ENCODE measurements at regions not wholly inside any gene's neighbourhood (a gene's known extent, or its start where the extent isn't known, plus 50 kb on each side); places are given as distances from the start of the nearest gene placed in this dataset.

- Mint-ChIP-seq H3K4me1 (ENCODE audit: low read depth) (no peaks in the 10 kb centered on the region), H3K27ac (no peak overlapping the region), H3K4me3 (no peak overlapping the region), H3K9me3 (ENCODE audit: insufficient read depth) (no peaks in the 10 kb centered on the region), H3K27me3 (ENCODE audit: low read depth) (no peaks in the 10 kb centered on the region), H3K36me3 (ENCODE audit: low read depth) (no peaks in the 10 kb centered on the region)
- ATAC-seq (no peak), DNase-seq (no peak)
- ChIA-PET POLR2A (no interaction called here), CTCF (no interaction called here)
Measured at GRCh38 chr6:22078802-22079545, 217.9 kb downstream of the PRL start.

- ChIA-PET POLR2A (interaction anchor here (0.7 kb wide), 1 partner anchor 67 kb away, joined by 3 read pairs; no protein-coding TSS in a partner anchor), CTCF (no interaction called here)
- Mint-ChIP-seq H3K36me3 (ENCODE audit: low read depth) (no peaks in the 10 kb centered on the region), H3K9me3 (ENCODE audit: insufficient read depth) (no peaks in the 10 kb centered on the region), H3K27ac (no peak overlapping the region), H3K27me3 (ENCODE audit: low read depth) (no peaks in the 10 kb centered on the region), H3K4me3 (no peak overlapping the region), H3K4me1 (ENCODE audit: low read depth) (no peaks in the 10 kb centered on the region)
- no peak for ATAC-seq
- no peak for DNase-seq
Measured at GRCh38 chr6:22079783-22080182, 217.1 kb downstream of the PRL start.

- no peaks in the 10 kb centered on the region for H3K36me3 Mint-ChIP-seq (ENCODE audit: low read depth)
- POLR2A ChIA-PET, result no interaction called here
Measured at GRCh38 chr6:22081709-22082108, 215.1 kb downstream of the PRL start.

GRCh38 chr6:22082218-22082617, 214.6 kb downstream of the PRL start:
- no peaks in the 10 kb centered on the region for H3K36me3 Mint-ChIP-seq (ENCODE audit: low read depth)
- ChIA-PET CTCF (no interaction called here), POLR2A (no interaction called here)
- DNase-seq, result no peak
- H3K27me3 Mint-ChIP-seq (ENCODE audit: low read depth), result no peaks in the 10 kb centered on the region
- no peak for ATAC-seq
- H3K4me3 Mint-ChIP-seq, result no peak overlapping the region
- H3K4me1 Mint-ChIP-seq (ENCODE audit: low read depth), result no peaks in the 10 kb centered on the region
- H3K27ac Mint-ChIP-seq, result no peak overlapping the region
- no peaks in the 10 kb centered on the region for H3K9me3 Mint-ChIP-seq (ENCODE audit: insufficient read depth)

More at GRCh38 chr6:22081709-22082108, 215.1 kb downstream of the PRL start:
- CTCF ChIA-PET, result no interaction called here
- no peak overlapping the region for H3K4me3 Mint-ChIP-seq
- no peaks in the 10 kb centered on the region for H3K27me3 Mint-ChIP-seq (ENCODE audit: low read depth)
- no peak for ATAC-seq
- DNase-seq, result no peak
- H3K4me1 Mint-ChIP-seq (ENCODE audit: low read depth), result no peaks in the 10 kb centered on the region
- H3K27ac Mint-ChIP-seq, result no peak overlapping the region
- no peaks in the 10 kb centered on the region for H3K9me3 Mint-ChIP-seq (ENCODE audit: insufficient read depth)

GRCh38 chr6:22083119-22083518, 213.7 kb downstream of the PRL start:
- ATAC-seq, result no peak
- no peak overlapping the region for H3K4me3 Mint-ChIP-seq
- CTCF ChIA-PET, result no interaction called here

GRCh38 chr6:22087960-22088706, 208.7 kb downstream of the PRL start:
- Mint-ChIP-seq H3K9me3 (ENCODE audit: insufficient read depth) (no peaks in the 10 kb centered on the region), H3K4me1 (ENCODE audit: low read depth) (peaks cover 4% of the 10 kb centered on the region), H3K36me3 (ENCODE audit: low read depth) (no peaks in the 10 kb centered on the region), H3K27ac (no peak overlapping the region), H3K27me3 (ENCODE audit: low read depth) (no peaks in the 10 kb centered on the region), H3K4me3 (no peak overlapping the region)
- DNase-seq (no peak), ATAC-seq (no peak)
- CTCF ChIA-PET, result interaction anchor here (1.4 kb wide), 1 partner anchor 53 kb away, joined by 3 read pairs; no protein-coding TSS in a partner anchor
- POLR2A ChIA-PET, result no interaction called here

More at GRCh38 chr6:22083119-22083518, 213.7 kb downstream of the PRL start:
- Mint-ChIP-seq H3K27ac (no peak overlapping the region), H3K36me3 (ENCODE audit: low read depth) (no peaks in the 10 kb centered on the region), H3K9me3 (ENCODE audit: insufficient read depth) (no peaks in the 10 kb centered on the region), H3K4me1 (ENCODE audit: low read depth) (no peaks in the 10 kb centered on the region), H3K27me3 (ENCODE audit: low read depth) (no peaks in the 10 kb centered on the region)
- POLR2A ChIA-PET, result no interaction called here
- no peak for DNase-seq

- Mint-ChIP-seq H3K27ac (no peak overlapping the region), H3K27me3 (ENCODE audit: low read depth) (no peaks in the 10 kb centered on the region), H3K9me3 (ENCODE audit: insufficient read depth) (no peaks in the 10 kb centered on the region), H3K36me3 (ENCODE audit: low read depth) (no peaks in the 10 kb centered on the region), H3K4me3 (no peak overlapping the region), H3K4me1 (ENCODE audit: low read depth) (peaks cover 4% of the 10 kb centered on the region)
- POLR2A ChIA-PET, result interaction anchor here (0.6 kb wide), 1 partner anchor 497 kb away, joined by 3 read pairs; no protein-coding TSS in a partner anchor
- no peak for ATAC-seq
- DNase-seq, result no peak
- CTCF ChIA-PET, result no interaction called here
Measured at GRCh38 chr6:22091424-22091948, 205.3 kb downstream of the PRL start.

- ChIA-PET POLR2A (no interaction called here), CTCF (no interaction called here)
- H3K4me3 Mint-ChIP-seq, result no peak overlapping the region
- H3K9me3 Mint-ChIP-seq (ENCODE audit: insufficient read depth), result peaks cover 3% of the 10 kb centered on the region
- H3K27me3 Mint-ChIP-seq (ENCODE audit: low read depth), result no peaks in the 10 kb centered on the region
- peaks cover 4% of the 10 kb centered on the region for H3K4me1 Mint-ChIP-seq (ENCODE audit: low read depth)
- no peak overlapping the region for H3K27ac Mint-ChIP-seq
- no peak for DNase-seq
- no peaks in the 10 kb centered on the region for H3K36me3 Mint-ChIP-seq (ENCODE audit: low read depth)
- ATAC-seq, result no peak
Measured at GRCh38 chr6:22095836-22096235, 201.0 kb downstream of the PRL start.

- ChIA-PET POLR2A (no interaction called here), CTCF (no interaction called here)
- ATAC-seq (no peak), DNase-seq (no peak)
- Mint-ChIP-seq H3K4me3 (no peak overlapping the region), H3K27me3 (ENCODE audit: low read depth) (no peaks in the 10 kb centered on the region), H3K9me3 (ENCODE audit: insufficient read depth) (peaks cover 3% of the 10 kb centered on the region), H3K27ac (no peak overlapping the region), H3K4me1 (ENCODE audit: low read depth) (no peaks in the 10 kb centered on the region), H3K36me3 (ENCODE audit: low read depth) (no peaks in the 10 kb centered on the region)
Measured at GRCh38 chr6:22098601-22099031, 198.2 kb downstream of the PRL start.

GRCh38 chr6:22099231-22099630, 197.6 kb downstream of the PRL start:
- ChIA-PET POLR2A (no interaction called here), CTCF (no interaction called here)
- H3K9me3 Mint-ChIP-seq (ENCODE audit: insufficient read depth), result peaks cover 3% of the 10 kb centered on the region
- no peak overlapping the region for H3K4me3 Mint-ChIP-seq
- no peaks in the 10 kb centered on the region for H3K4me1 Mint-ChIP-seq (ENCODE audit: low read depth)
- H3K36me3 Mint-ChIP-seq (ENCODE audit: low read depth), result no peaks in the 10 kb centered on the region
- no peaks in the 10 kb centered on the region for H3K27me3 Mint-ChIP-seq (ENCODE audit: low read depth)
- ATAC-seq (no peak), DNase-seq (no peak)
- H3K27ac Mint-ChIP-seq, result no peak overlapping the region

- ChIA-PET CTCF (interaction anchor here (0.6 kb wide), 1 partner anchor 569 kb away, joined by 3 read pairs; no protein-coding TSS in a partner anchor), POLR2A (no interaction called here)
- no peak overlapping the region for H3K4me3 Mint-ChIP-seq
- H3K36me3 Mint-ChIP-seq (ENCODE audit: low read depth), result no peaks in the 10 kb centered on the region
- H3K27me3 Mint-ChIP-seq (ENCODE audit: low read depth), result no peaks in the 10 kb centered on the region
- no peak for DNase-seq
- peaks cover 3% of the 10 kb centered on the region for H3K9me3 Mint-ChIP-seq (ENCODE audit: insufficient read depth)
- H3K27ac Mint-ChIP-seq, result no peak overlapping the region
- ATAC-seq, result no peak
- no peaks in the 10 kb centered on the region for H3K4me1 Mint-ChIP-seq (ENCODE audit: low read depth)
Measured at GRCh38 chr6:22099923-22100322, 196.9 kb downstream of the PRL start.

- Mint-ChIP-seq H3K9me3 (ENCODE audit: insufficient read depth) (peaks cover 3% of the 10 kb centered on the region), H3K36me3 (ENCODE audit: low read depth) (no peaks in the 10 kb centered on the region), H3K27ac (no peak overlapping the region), H3K4me1 (ENCODE audit: low read depth) (no peaks in the 10 kb centered on the region), H3K4me3 (no peak overlapping the region), H3K27me3 (ENCODE audit: low read depth) (no peaks in the 10 kb centered on the region)
- CTCF ChIA-PET, result interaction anchor here (1.3 kb wide), 1 partner anchor 11 kb away, joined by 3 read pairs; no protein-coding TSS in a partner anchor
- DNase-seq (no peak), ATAC-seq (no peak)
- POLR2A ChIA-PET, result no interaction called here
Measured at GRCh38 chr6:22101163-22101562, 195.7 kb downstream of the PRL start.

Measured in activated CD8-positive, alpha-beta T cell treated with anti-CD3 and anti-CD28 coated beads, Interleukin-2, amount 10 ng/mL, durations not matched to agents 7 days and 5 days (primary cell).